AML-193 (cell line): ENCODE measurements at regions not wholly inside any gene's neighbourhood (a gene's known extent, or its start where the extent isn't known, plus 50 kb on each side); places are given as distances from the start of the nearest gene placed in this dataset.
A peak's percentile ranks its signal among the peaks of the same experiment; 100 is the strongest.
"Not testable (repeated sequence)": the region's sequence is repeated elsewhere in the genome, so short reads cannot be mapped to it uniquely, and the experiment has no call there.

Experiments used
- DNase-seq, 2 experiments: peaks; one replicate each; lab custom pipeline; 2025; lab: John Stamatoyannopoulos, UW

DNA sequence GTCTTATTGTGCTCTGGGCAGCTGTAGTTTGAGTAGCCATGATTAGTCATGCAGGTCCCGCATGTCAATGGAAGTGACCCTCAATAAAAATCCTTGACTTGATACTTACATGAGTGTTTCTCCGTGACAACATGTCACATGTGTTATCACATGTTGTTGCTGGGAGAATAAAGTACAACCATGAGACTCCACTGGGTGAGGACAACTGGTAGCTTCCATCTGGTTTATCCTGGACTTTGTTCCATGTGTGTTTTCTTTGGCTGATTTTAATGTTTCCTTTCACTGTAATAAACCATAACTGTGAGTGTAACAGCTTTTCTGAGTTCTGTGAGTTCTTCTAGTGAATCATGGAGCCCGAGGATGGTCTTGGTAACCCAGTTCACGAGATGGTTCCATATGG is 63.1 kb upstream of the NDN start:
- no peak for DNase-seq

GRCh38 chr15:23750776-23751175 is 63.7 kb upstream of the NDN start:
- DNase-seq, result no peak

DNA sequence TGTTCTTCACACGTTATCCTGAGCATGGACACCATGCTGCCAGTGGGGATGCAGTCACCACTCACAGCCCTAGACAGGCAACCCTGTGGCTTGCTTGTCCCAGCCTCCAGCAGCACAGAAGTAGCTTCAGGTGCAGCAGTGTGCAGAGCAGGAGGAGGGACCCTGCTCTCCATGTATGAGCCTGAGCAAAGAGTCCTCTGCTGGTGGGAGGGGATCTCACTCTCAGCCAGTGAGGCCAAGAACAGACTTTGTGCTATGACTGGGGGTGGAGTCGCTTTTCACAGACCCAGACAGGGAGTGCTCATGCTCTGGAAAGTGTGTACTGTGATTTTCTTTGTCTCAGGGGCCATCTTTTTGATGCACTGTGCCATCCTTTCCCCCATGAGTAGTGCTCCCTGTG is 66.1 kb upstream of the NDN start:
- DNase-seq, result no peak

DNA sequence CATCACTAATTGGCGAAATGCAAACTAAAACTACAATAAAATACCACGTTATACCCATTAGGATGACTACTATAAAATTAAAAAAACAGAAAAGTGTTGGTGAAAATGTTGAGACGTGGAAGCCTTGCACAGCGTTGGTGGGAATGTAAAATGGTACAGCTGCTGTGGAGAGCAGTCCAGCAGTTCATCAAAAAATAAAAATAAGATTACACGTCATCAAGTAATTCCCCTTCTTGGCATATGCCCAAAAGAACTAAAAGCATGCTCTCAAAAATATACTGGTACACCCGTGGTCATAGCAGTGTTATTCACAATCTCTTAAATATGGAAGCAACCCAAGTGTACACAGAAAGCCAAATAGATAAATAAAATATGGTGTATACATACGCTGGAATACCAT is 71.8 kb upstream of the NDN start:
- no peak for DNase-seq

DNA sequence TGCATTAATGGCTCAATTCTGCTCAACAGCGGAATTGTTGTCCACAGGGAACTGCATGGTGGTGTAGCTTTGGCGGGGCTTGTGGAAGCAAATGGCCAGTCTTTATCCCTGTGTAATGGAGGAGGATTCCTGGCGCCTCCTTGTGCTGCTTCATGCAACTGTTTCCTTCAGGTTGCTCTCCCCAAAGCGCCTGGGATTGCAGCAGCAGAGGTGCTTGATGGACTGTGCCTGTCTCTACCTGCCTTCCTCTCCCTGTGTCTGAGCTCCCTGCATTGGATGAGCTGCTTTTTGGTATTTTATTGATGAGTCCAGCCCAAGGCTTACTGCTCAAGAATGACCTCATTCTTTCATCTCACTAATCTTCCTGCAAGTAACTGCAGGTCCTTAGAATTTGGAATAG is 72.9 kb upstream of the NDN start:
- no peak for DNase-seq

GRCh38 chr15:23761386-23761785 is 74.3 kb upstream of the NDN start:
- no peak for DNase-seq

DNA sequence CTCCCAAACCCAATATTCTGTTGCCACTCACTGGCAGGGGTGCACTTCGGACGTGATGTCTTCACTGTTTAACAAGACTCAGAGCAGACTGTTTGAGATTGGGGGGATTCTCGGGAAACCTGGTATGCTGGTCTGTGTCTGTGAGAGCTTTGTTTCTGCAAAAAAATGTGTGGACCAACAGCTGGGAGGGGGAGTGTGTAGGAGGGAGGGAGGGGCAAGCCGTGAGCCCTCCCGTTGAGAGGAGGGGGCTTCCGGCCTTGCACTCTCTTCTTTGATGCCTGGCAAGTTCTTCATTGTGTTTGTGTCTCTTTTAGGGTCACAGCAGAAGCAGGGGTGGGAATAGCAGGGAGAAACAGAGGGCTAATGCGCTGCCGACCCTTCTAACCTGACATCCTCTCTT is 74.9 kb upstream of the NDN start:
- DNase-seq, result no peak

GRCh38 chr15:23763021-23763420 is 75.9 kb upstream of the NDN start:
- DNase-seq, result no peak

DNA sequence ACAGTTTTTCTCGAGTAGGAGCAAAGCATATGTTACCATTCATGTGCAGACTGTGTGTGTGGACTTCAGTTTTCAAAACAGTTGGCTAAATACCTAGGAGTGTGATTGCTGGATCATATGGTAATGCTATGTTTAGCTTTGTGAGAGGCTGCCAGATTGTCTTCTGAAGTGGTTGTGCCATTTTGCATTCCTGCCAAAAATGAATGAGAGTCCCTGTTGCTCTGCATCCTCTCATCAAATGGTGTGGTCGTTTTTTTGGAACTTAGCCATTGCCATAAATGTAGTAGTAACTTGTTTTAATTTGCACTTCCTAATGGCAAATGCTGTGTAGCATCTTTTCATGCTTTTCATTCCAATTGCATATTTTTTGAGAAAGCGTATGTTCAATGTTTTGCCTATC is 77.2 kb upstream of the NDN start:
- DNase-seq, result no peak

DNA sequence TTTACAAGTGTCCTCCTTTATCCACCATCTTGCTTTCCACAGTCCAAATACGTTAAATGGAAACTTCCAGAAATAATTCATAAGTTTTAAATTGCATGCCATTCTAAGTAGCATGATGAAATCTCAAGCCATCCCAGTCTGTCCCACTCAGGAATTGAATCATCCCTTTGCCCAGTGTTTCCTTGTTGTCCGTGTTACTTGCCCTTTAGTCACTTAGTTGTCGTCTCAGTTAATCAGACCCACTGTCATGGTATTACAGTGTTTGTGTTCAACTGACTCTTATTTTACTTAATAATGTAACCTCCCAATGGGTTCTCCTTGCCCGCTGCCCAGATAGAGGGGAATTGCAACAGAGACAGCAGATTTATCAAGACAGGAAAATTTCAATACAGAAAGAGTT is 77.6 kb upstream of the NDN start:
- DNase-seq, result no peak

GRCh38 chr15:23766779-23767178 is 79.7 kb upstream of the NDN start:
- DNase-seq, result not testable (repeated sequence)

DNA sequence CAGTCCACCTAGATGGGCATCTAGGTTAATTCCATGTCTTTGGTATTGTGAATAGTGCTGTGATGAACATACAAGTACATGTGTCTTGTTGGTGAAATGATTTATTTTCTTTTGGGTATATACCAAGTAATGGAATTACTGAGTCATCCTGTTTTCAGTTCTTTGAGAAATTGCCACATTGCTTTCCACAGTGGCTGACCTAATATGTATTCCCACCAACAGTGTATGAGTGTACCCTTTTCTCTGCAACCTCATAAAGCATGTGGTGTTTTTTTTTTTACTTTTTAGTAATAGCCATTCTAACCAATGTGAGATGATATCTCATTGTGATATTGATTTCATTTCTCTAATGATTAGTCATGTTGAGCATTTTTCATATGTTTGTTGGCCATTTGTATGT is 86.0 kb upstream of the NDN start:
- DNase-seq, result no peak

- DNase-seq, result no peak
Measured at GRCh38 chr15:23787346-23788105, 100.4 kb upstream of the NDN start.

GRCh38 chr15:23793191-23793680 is 106.1 kb upstream of the NDN start:
- DNase-seq, result no peak

DNA sequence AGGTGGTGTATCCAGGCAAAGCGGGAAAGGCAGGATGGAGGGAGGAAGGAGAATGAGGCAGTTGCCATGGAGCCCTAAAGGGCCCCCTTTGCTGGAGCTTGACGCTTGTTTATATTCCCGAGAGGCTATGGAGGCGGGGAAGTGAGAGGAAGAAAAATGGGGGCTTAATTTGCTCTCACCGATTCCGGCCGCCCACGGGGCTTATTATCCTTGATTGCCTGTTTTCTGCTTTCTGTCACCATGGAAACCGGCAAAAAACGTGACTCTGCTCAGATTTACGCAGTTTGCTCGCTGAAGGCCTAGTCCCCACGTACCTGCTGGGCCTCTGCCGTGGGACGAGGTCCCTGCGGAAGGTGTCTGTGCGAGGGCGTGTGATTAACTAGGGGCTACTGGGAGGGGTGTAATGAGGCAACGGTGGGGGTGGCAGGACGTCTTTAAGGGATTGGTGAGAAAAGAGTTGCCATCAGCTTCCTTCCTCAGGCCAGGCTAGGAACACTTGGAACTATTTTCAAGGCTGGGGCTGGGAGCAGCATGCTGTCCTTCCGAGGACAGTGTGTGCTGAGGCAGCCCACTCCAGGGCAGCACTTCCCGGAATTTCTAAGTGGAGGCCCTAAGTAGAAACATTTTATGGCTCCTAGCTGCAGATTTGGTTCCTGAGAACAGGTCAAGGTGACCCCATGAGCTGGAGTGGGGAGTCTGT is 110.8 kb upstream of the NDN start:
- DNase-seq, result no peak

GRCh38 chr15:23801881-23802280 is 114.8 kb upstream of the NDN start:
- no peak for DNase-seq

DNA sequence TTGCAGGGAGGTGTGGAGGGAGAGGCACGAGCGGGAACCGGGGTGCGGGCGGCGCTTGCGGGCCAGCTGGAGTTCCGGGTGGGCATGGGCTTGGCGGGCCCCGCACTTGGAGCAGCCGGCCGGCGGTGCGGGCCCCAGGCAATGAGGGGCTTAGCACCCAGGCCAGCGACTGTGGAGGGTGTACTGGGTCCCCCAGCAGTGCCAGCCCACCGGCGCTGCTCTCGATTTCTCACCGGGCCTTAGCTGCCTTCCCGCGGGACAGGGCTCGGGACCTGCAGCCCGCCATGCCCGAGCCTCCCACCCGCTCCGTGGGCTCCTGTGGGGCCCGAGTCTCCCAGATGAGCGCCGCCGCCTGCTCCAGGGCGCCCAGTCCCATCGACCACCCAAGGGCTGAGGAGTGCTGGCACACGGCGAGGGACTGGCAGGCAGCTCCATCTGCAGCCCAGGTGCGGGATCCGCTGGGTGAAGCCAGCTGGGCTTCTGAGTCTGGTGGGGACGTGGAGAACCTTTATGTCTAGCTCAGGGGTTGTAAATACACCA is 115.9 kb upstream of the NDN start:
- not testable (repeated sequence) for DNase-seq

GRCh38 chr15:23806980-23807379 is 119.9 kb upstream of the NDN start:
- DNase-seq, result no peak

DNA sequence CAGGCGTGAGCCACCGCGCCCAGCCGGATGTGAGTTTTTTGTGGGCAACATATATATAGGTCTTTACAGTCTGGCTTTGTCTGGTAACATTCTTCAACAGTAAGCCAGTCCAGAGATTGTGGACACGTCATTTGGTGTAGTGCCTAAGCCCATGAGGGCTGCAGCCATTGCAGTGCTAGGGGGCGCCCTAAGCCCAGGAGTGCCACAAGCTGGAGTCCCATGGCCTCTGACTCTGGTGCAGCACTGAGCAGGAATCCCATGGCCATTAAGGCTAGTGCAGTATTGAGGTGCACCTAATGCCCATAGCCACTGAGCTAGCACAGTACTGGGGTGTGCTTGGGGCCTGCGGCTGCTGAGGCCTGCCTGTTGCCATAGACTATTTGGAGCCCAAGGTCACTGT is 136.4 kb upstream of the NDN start:
- peak; percentile 0 to 18 for DNase-seq

GRCh38 chr15:23828786-23829185 is 141.7 kb upstream of the NDN start:
- no peak for DNase-seq

DNA sequence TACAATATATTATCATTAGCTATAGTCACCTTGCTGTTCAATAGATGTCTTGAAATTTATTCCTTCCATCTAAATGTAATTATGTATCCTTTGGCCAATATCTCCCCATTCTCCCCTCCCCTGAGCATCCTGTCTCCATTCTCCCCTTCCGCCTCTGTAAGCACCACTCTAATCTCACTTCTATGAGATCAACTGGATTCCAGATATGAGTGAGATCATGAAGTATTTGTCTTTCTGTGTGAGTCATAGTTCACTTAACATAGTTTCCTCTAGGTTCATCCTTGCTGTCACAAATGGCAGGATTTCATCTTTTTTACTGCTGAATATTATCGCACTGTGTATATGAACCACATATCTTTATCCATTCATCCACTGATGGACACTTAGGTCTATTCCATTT is 148.8 kb upstream of the NDN start:
- DNase-seq, result no peak

DNA sequence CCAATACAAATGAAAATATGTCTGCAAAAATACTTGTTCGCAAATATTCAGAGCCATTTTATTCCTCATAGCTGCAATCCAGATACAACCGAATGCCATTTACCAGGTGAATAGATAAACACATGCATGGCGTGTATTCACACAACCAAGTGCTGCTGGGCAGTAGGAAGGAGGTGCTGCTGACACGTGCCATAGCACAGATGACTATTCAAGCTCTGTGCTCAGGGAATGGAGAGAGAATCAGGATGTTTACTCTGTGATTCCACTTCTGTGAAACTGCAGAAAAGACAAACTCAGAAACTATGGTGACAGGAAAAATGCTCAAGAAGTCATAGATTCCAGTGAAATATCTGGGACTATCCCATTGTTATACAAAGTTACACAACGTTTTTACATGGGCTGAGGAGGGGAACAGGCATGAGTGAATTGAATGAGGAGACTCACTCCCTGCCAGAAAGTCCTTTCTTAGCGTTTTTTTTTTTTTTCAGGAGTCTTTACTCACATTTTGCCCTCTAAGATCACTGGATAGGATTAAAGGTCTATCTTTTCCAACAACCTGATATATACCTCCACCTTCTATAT is 152.9 kb upstream of the NDN start:
- no peak for DNase-seq

GRCh38 chr15:23846218-23846617 is 159.1 kb upstream of the NDN start:
- DNase-seq, result no peak
